HFFc6 (cell line): ENCODE measurements at regions not wholly inside any gene's neighbourhood (a gene's known extent, or its start where the extent isn't known, plus 50 kb on each side); places are given as distances from the start of the nearest gene placed in this dataset.

Source experiments
- DNase-seq: peaks from one replicate; pipeline ENCODE4 v3.0.0-alpha.2; 2018
- H3K27ac Mint-ChIP-seq: 2 replicates; pipeline ENCODE4 v1.8.0; 2020; ENCODE audit warnings: mild to moderate bottlenecking, mixed read lengths
- H3K27me3 Mint-ChIP-seq: 2 replicates; pipeline ENCODE4 v1.8.0; 2021; ENCODE audit warnings: mild to moderate bottlenecking, moderate library complexity, mixed read lengths; ENCODE audit not compliant: insufficient read depth
- H3K36me3 Mint-ChIP-seq: 2 replicates; pipeline ENCODE4 v1.8.0; 2021; ENCODE audit warnings: low read depth, mixed read lengths
- H3K4me1 Mint-ChIP-seq: 2 replicates; pipeline ENCODE4 v1.8.0; 2020; ENCODE audit warnings: low read depth, mixed read lengths
- H3K4me3 Mint-ChIP-seq: 2 replicates; pipeline ENCODE4 v1.8.0; 2020; ENCODE audit warnings: mild to moderate bottlenecking, moderate library complexity, mixed read lengths
- H3K9me3 Mint-ChIP-seq: 2 replicates; pipeline ENCODE4 v1.8.0; 2020; ENCODE audit warnings: mild to moderate bottlenecking, mixed read lengths
- CTCF ChIP-seq: fragments of 200-600 bp; sonication (generic); IDR thresholded peaks from 2 replicates; pipeline ENCODE4 v1.5.0; 2021; ENCODE audit warnings: antibody characterized with exemption, mild to moderate bottlenecking

- H3K4me3 Mint-ChIP-seq = peak overlapping the region; percentile 52; the same call in 1 of the 2 replicates
- peaks cover 50% of the 10 kb centered on the region for H3K4me1 Mint-ChIP-seq
- H3K27ac Mint-ChIP-seq = peak overlapping the region; percentile 85
- TF ChIP-seq CTCF = no peak
- no peaks in the 10 kb centered on the region for H3K9me3 Mint-ChIP-seq
- DNase-seq = no peak
- no peaks in the 10 kb centered on the region for H3K36me3 Mint-ChIP-seq
- no peaks in the 10 kb centered on the region for H3K27me3 Mint-ChIP-seq
These were observed 109.0 kb downstream of the BANF2 start for GRCh38 chr20:17808782-17809181.

GRCh38 chr20:17808357-17808756 lies 108.6 kb downstream of the BANF2 start:
- H3K36me3 Mint-ChIP-seq = no peaks in the 10 kb centered on the region
- H3K4me1 Mint-ChIP-seq = peaks cover 50% of the 10 kb centered on the region
- H3K4me3 Mint-ChIP-seq = peak overlapping the region; percentile 52
- DNase-seq = peak; percentile 70
- H3K9me3 Mint-ChIP-seq = no peaks in the 10 kb centered on the region
- H3K27me3 Mint-ChIP-seq = no peaks in the 10 kb centered on the region
- TF ChIP-seq CTCF = no peak
- H3K27ac Mint-ChIP-seq = peak overlapping the region; percentile 85

GRCh38 chr20:17807651-17808050 lies 107.9 kb downstream of the BANF2 start:
- H3K4me1 Mint-ChIP-seq = peaks cover 50% of the 10 kb centered on the region
- DNase-seq = peak; percentile 22
- no peak overlapping the region for H3K4me3 Mint-ChIP-seq
- H3K27me3 Mint-ChIP-seq = no peaks in the 10 kb centered on the region
- no peaks in the 10 kb centered on the region for H3K9me3 Mint-ChIP-seq
- 0 out of 2 replicates have a peak, but pooled peaks have one; percentile 13 for TF ChIP-seq CTCF
- H3K27ac Mint-ChIP-seq = peak overlapping the region; percentile 85
- no peaks in the 10 kb centered on the region for H3K36me3 Mint-ChIP-seq

- H3K27me3 Mint-ChIP-seq = no peaks in the 10 kb centered on the region
- peaks cover 50% of the 10 kb centered on the region for H3K4me1 Mint-ChIP-seq
- peak; percentile 36 for DNase-seq
- H3K27ac Mint-ChIP-seq = peak overlapping the region; percentile 77
- no peak overlapping the region; the same call in 1 of the 2 replicates for H3K4me3 Mint-ChIP-seq
- no peak for TF ChIP-seq CTCF
- no peaks in the 10 kb centered on the region for H3K36me3 Mint-ChIP-seq
- H3K9me3 Mint-ChIP-seq = no peaks in the 10 kb centered on the region
These were observed 107.1 kb downstream of the BANF2 start for GRCh38 chr20:17806739-17807441.

- no peaks in the 10 kb centered on the region for H3K9me3 Mint-ChIP-seq
- H3K27ac Mint-ChIP-seq = peak overlapping the region; percentile 77; the same call in 1 of the 2 replicates
- peaks cover 48% of the 10 kb centered on the region for H3K4me1 Mint-ChIP-seq
These were observed 106.3 kb downstream of the BANF2 start for GRCh38 chr20:17806107-17806506.

More at GRCh38 chr20:17806107-17806506, 106.3 kb downstream of the BANF2 start:
- H3K27me3 Mint-ChIP-seq = no peaks in the 10 kb centered on the region
- no peak for DNase-seq
- H3K36me3 Mint-ChIP-seq = no peaks in the 10 kb centered on the region
- H3K4me3 Mint-ChIP-seq = no peak overlapping the region; the same call in 1 of the 2 replicates
- TF ChIP-seq CTCF = no peak
